Thoracic aorta (tissue), 2 donors: ENCODE measurements at regions not wholly inside any gene's neighbourhood (a gene's known extent, or its start where the extent isn't known, plus 50 kb on each side); places are given as distances from the start of the nearest gene placed in this dataset.

Source experiments
- ATAC-seq: fragments of 150-250 bp; one replicate; pipeline ENCODE4 v1.8.0; 2017; ENCODE audit warnings: low read depth; ENCODE audit not compliant: insufficient number of reproducible peaks, low FRiP score
- DNase-seq: peaks from one replicate; pipeline ENCODE4 v3.0.0-alpha.2; 2020; ENCODE audit warnings: low spot score
- H3K27ac ChIP-seq, 2 donors: fragments of 200-600 bp; sonication (generic); 1 replicate in 1 of 2; 2 replicates in 1 of 2; pipeline ENCODE4 v1.5.1; 2016; ENCODE audit warnings: mild to moderate bottlenecking in 2 of 2, moderate library complexity in 2 of 2
- H3K27me3 ChIP-seq: fragments of 200-600 bp; sonication (generic); replicated peaks from 2 replicates; pipeline ENCODE4 v1.6.0; 2016; ENCODE audit warnings: mild to moderate bottlenecking; ENCODE audit not compliant: insufficient read depth
- H3K36me3 ChIP-seq: fragments of 200-600 bp; sonication (generic); one replicate; pipeline ENCODE4 v1.5.1; 2016
- H3K4me1 ChIP-seq, 2 donors: fragments of 200-600 bp; sonication (generic); 1 replicate in 1 of 2; 2 replicates in 1 of 2; pipeline versions ENCODE4 v1.5.1 to v1.6.0; 2016; ENCODE audit warnings: low read depth in 2 of 2, mild to moderate bottlenecking in 1 of 2; ENCODE audit not compliant: control insufficient read depth in 1 of 2
- H3K4me3 ChIP-seq: fragments of 200-600 bp; sonication (generic); 2 replicates; pipeline ENCODE4 v1.5.1; 2016; ENCODE audit warnings: mild to moderate bottlenecking
- H3K9me3 ChIP-seq: fragments of 200-600 bp; sonication (generic); 2 replicates; pipeline ENCODE4 v1.5.1; 2016
- CTCF ChIP-seq: fragments of 200-600 bp; sonication (generic); IDR thresholded peaks from one replicate; pipeline ENCODE4 v1.5.1; 2019; ENCODE audit warnings: antibody characterized with exemption

GRCh38 chr3:117837391-117837790 lies 1127.8 kb downstream of the TUSC7 start:
- ATAC-seq (no peak), DNase-seq (no peak)
- no peaks in the 10 kb centered on the region for H3K9me3 ChIP-seq
- no peak for TF ChIP-seq CTCF
- H3K4me1 ChIP-seq: no peaks in the 10 kb centered on the region
- no peaks in the 10 kb centered on the region for H3K27me3 ChIP-seq
- H3K36me3 ChIP-seq: no peaks in the 10 kb centered on the region
- H3K4me3 ChIP-seq: no peak overlapping the region
- H3K27ac ChIP-seq: no peak overlapping the region

DNA sequence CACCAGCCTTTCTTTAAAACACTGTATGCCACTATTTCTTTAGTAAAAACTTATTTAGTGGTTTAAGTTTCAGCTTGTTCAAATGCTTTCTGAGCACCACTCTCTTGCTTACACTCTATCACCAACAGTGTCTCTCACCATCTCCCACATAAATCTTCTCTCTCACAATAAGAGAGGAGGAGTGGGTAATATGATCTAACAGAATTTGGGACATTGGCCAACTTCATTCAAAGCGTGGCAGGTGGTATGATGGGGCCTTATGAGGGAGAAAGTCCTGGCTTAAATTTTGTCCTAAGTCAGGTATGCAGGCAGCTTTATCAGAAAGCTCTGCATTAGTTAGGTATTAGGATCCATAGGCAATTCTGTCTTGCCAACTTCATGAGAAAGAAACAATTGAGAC lies 1132.5 kb downstream of the TUSC7 start:
- Histone ChIP-seq H3K36me3 (no peaks in the 10 kb centered on the region), H3K4me3 (no peak overlapping the region), H3K27me3 (no peaks in the 10 kb centered on the region), H3K9me3 (no peaks in the 10 kb centered on the region), H3K27ac (no peak overlapping the region), H3K4me1 (no peaks in the 10 kb centered on the region)
- DNase-seq (no peak), ATAC-seq (no peak)
- no peak for TF ChIP-seq CTCF

GRCh38 chr3:117843356-117843755 lies 1133.8 kb downstream of the TUSC7 start:
- DNase-seq: no peak
- no peak overlapping the region for H3K4me3 ChIP-seq
- no peaks in the 10 kb centered on the region for H3K27me3 ChIP-seq
- H3K27ac ChIP-seq: no peak overlapping the region
- TF ChIP-seq CTCF: no peak
- ATAC-seq: no peak
- H3K4me1 ChIP-seq: no peaks in the 10 kb centered on the region
- no peaks in the 10 kb centered on the region for H3K36me3 ChIP-seq
- H3K9me3 ChIP-seq: no peaks in the 10 kb centered on the region

GRCh38 chr3:117844676-117845075 lies 1135.1 kb downstream of the TUSC7 start:
- ATAC-seq: no peak
- no peak overlapping the region for H3K4me3 ChIP-seq
- no peak for TF ChIP-seq CTCF
- no peak overlapping the region for H3K27ac ChIP-seq
- H3K9me3 ChIP-seq: no peaks in the 10 kb centered on the region
- no peak for DNase-seq
- no peaks in the 10 kb centered on the region for H3K4me1 ChIP-seq
- no peaks in the 10 kb centered on the region for H3K27me3 ChIP-seq
- H3K36me3 ChIP-seq: no peaks in the 10 kb centered on the region

DNA sequence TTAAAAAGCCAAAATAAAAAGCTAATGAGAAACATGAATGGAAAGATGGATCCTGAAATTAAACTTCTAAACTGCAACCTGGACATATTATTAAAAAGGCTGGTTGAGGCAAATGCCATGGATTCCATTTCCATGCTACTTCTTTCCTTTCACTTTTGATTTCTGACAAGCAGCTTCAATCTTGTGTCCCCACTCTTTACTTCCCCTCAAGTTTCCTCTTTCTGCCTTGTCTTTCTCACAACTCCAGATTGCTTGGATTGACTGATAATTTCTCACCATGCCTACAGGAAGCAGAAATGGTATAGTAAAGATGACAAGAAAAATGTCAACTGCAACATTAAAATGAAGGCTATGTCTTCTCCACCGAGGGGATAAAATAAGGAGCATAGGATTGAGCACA lies 1136.7 kb downstream of the TUSC7 start:
- H3K4me1 ChIP-seq: no peaks in the 10 kb centered on the region
- H3K9me3 ChIP-seq: no peaks in the 10 kb centered on the region
- DNase-seq: no peak
- H3K27ac ChIP-seq: no peak overlapping the region
- no peak for TF ChIP-seq CTCF
- no peaks in the 10 kb centered on the region for H3K36me3 ChIP-seq
- ATAC-seq: no peak
- H3K4me3 ChIP-seq: no peak overlapping the region
- H3K27me3 ChIP-seq: no peaks in the 10 kb centered on the region
